Neural progenitor cell (in vitro differentiated cells): ENCODE measurements at regions not wholly inside any gene's neighbourhood (a gene's known extent, or its start where the extent isn't known, plus 50 kb on each side); places are given as distances from the start of the nearest gene placed in this dataset.

Experiments used
- DNase-seq: peaks from one replicate; pipeline ENCODE4 v3.0.0-alpha.2; 2016; ENCODE audit warnings: low spot score
- H2AFZ ChIP-seq: fragments of 200-600 bp; sonication (generic); replicated peaks from 2 replicates; pipeline ENCODE4 v1.6.1; 2016; ENCODE audit warnings: antibody characterized with exemption
- H3F3A ChIP-seq: fragments of 200-600 bp; sonication (generic); 2 replicates; pipeline ENCODE4 v1.6.1; 2016; ENCODE audit warnings: antibody characterized with exemption, low read depth
- H3K27ac ChIP-seq: fragments of 200-600 bp; sonication (generic); 2 replicates; pipeline ENCODE4 v1.5.1; 2016; ENCODE audit warnings: mild to moderate bottlenecking
- H3K27me3 ChIP-seq: fragments of 200-600 bp; sonication (generic); 2 replicates; pipeline ENCODE4 v1.6.1; 2016; ENCODE audit warnings: mild to moderate bottlenecking, moderate library complexity
- H3K36me3 ChIP-seq: fragments of 200-600 bp; sonication (generic); 2 replicates; pipeline ENCODE4 v1.5.1; 2016
- H3K4me1 ChIP-seq: fragments of 200-600 bp; sonication (generic); 2 replicates; pipeline ENCODE4 v1.6.1; 2016; ENCODE audit warnings: mixed run types
- H3K4me2 ChIP-seq: fragments of 200-600 bp; sonication (generic); 2 replicates; pipeline ENCODE4 v1.6.1; 2016
- H3K4me3 ChIP-seq: fragments of 200-600 bp; sonication (generic); 2 replicates; pipeline ENCODE4 v1.5.1; 2016
- H3K79me2 ChIP-seq: fragments of 200-600 bp; sonication (generic); 2 replicates; pipeline ENCODE4 v1.6.1; 2016; ENCODE audit warnings: low read depth
- H3K9ac ChIP-seq: fragments of 200-600 bp; sonication (generic); 2 replicates; pipeline ENCODE4 v1.6.1; 2016
- H3K9me3 ChIP-seq: fragments of 200-600 bp; sonication (generic); 2 replicates; pipeline ENCODE4 v1.5.1; 2016; ENCODE audit warnings: low read depth
- H4K20me1 ChIP-seq: fragments of 200-600 bp; sonication (generic); 2 replicates; pipeline ENCODE4 v1.6.1; 2016; ENCODE audit warnings: low read depth
- H3K27ac Mint-ChIP-seq: 3 replicates; pipeline ENCODE4 v1.8.0; 2021; ENCODE audit warnings: mixed read lengths
- H3K27me3 Mint-ChIP-seq: 2 replicates; pipeline ENCODE4 v1.8.0; 2022; ENCODE audit warnings: low read depth, mild to moderate bottlenecking, inconsistent platforms, moderate library complexity, mixed read lengths; ENCODE audit not compliant: insufficient read depth
- H3K36me3 Mint-ChIP-seq: 3 replicates; pipeline ENCODE4 v1.8.0; 2021; ENCODE audit warnings: mixed read lengths
- H3K4me1 Mint-ChIP-seq: 3 replicates; pipeline ENCODE4 v1.8.0; 2021; ENCODE audit warnings: mixed read lengths
- H3K4me3 Mint-ChIP-seq: 3 replicates; pipeline ENCODE4 v1.8.0; 2021; ENCODE audit warnings: mild to moderate bottlenecking, moderate library complexity, mixed read lengths
- H3K9me3 Mint-ChIP-seq: 3 replicates; pipeline ENCODE4 v1.8.0; 2020; ENCODE audit warnings: mixed read lengths
- CTCF ChIP-seq: fragments of 200-600 bp; sonication (generic); IDR thresholded peaks from 2 replicates; pipeline ENCODE4 v1.5.1; 2017; ENCODE audit warnings: antibody characterized with exemption, mild to moderate bottlenecking
- EZH2 ChIP-seq: fragments of 200-600 bp; sonication (generic); IDR thresholded peaks from 2 replicates; pipeline ENCODE4 v1.6.1; 2017; ENCODE audit warnings: antibody characterized with exemption, mild to moderate bottlenecking, moderate library complexity
- EZH2phosphoT487 ChIP-seq: fragments of 200-600 bp; sonication (generic); IDR thresholded peaks from 2 replicates; pipeline ENCODE4 v1.6.1; 2017; ENCODE audit warnings: antibody characterized with exemption

- Histone ChIP-seq H3F3A (peaks cover 10% of the 10 kb centered on the region), H3K36me3 (no peaks in the 10 kb centered on the region), H3K27ac (no peak overlapping the region), H4K20me1 (peaks cover 70% of the 10 kb centered on the region), H2AFZ (no peak overlapping the region), H3K4me3 (no peak overlapping the region), H3K9ac (no peak overlapping the region), H3K79me2 (peaks cover 100% of the 10 kb centered on the region), H3K27me3 (no peaks in the 10 kb centered on the region), H3K4me2 (no peak overlapping the region), H3K9me3 (no peaks in the 10 kb centered on the region), H3K4me1 (peaks cover 27% of the 10 kb centered on the region)
- DNase-seq: no peak
- H3K27me3 Mint-ChIP-seq: no peaks in the 10 kb centered on the region
- H3K27ac Mint-ChIP-seq: no peak overlapping the region
- peaks cover 11% of the 10 kb centered on the region for H3K9me3 Mint-ChIP-seq
- peaks cover 17% of the 10 kb centered on the region for H3K4me1 Mint-ChIP-seq
- TF ChIP-seq EZH2 (no peak), CTCF (no peak), EZH2phosphoT487 (no peak)
- no peak overlapping the region for H3K4me3 Mint-ChIP-seq
- peaks cover 19% of the 10 kb centered on the region for H3K36me3 Mint-ChIP-seq
These were observed 121.0 kb upstream of the BEND6 start for GRCh38 chr6:56833873-56834272.

- Histone ChIP-seq H3K9me3 (no peaks in the 10 kb centered on the region), H3K9ac (no peak overlapping the region), H3K4me2 (no peak overlapping the region), H3K36me3 (no peaks in the 10 kb centered on the region), H3K79me2 (peaks cover 100% of the 10 kb centered on the region), H3K4me1 (peaks cover 27% of the 10 kb centered on the region), H3F3A (peaks cover 15% of the 10 kb centered on the region), H4K20me1 (peaks cover 70% of the 10 kb centered on the region), H2AFZ (no peak overlapping the region), H3K27me3 (no peaks in the 10 kb centered on the region), H3K4me3 (no peak overlapping the region), H3K27ac (no peak overlapping the region)
- no peak for DNase-seq
- H3K27me3 Mint-ChIP-seq: no peaks in the 10 kb centered on the region
- H3K27ac Mint-ChIP-seq: no peak overlapping the region
- no peak overlapping the region for H3K4me3 Mint-ChIP-seq
- H3K9me3 Mint-ChIP-seq: peaks cover 11% of the 10 kb centered on the region
- TF ChIP-seq EZH2phosphoT487 (no peak), CTCF (no peak), EZH2 (no peak)
- H3K36me3 Mint-ChIP-seq: peaks cover 19% of the 10 kb centered on the region
- H3K4me1 Mint-ChIP-seq: peaks cover 18% of the 10 kb centered on the region
These were observed 121.6 kb upstream of the BEND6 start for GRCh38 chr6:56833127-56833791.

- Mint-ChIP-seq H3K36me3 (peaks cover 19% of the 10 kb centered on the region), H3K4me3 (no peak overlapping the region), H3K9me3 (peaks cover 9% of the 10 kb centered on the region), H3K27ac (no peak overlapping the region), H3K27me3 (no peaks in the 10 kb centered on the region), H3K4me1 (peaks cover 7% of the 10 kb centered on the region)
- no peaks in the 10 kb centered on the region for H3K27me3 ChIP-seq
- DNase-seq: no peak
- peaks cover 10% of the 10 kb centered on the region for H3F3A ChIP-seq
- no peak overlapping the region for H3K4me3 ChIP-seq
- no peak overlapping the region for H3K27ac ChIP-seq
- peaks cover 23% of the 10 kb centered on the region for H3K4me1 ChIP-seq
- TF ChIP-seq EZH2phosphoT487: no peak
- TF ChIP-seq EZH2: no peak
- TF ChIP-seq CTCF: no peak
- no peaks in the 10 kb centered on the region for H3K9me3 ChIP-seq
- H2AFZ ChIP-seq: no peak overlapping the region
- no peaks in the 10 kb centered on the region for H3K36me3 ChIP-seq
- H3K9ac ChIP-seq: no peak overlapping the region
- peaks cover 100% of the 10 kb centered on the region for H3K79me2 ChIP-seq
- peaks cover 69% of the 10 kb centered on the region for H4K20me1 ChIP-seq
- no peak overlapping the region for H3K4me2 ChIP-seq
These were observed 122.7 kb upstream of the BEND6 start for GRCh38 chr6:56832225-56832624.
